ENCODE measurements at regions not wholly inside any gene's neighbourhood (a gene's known extent, or its start where the extent isn't known, plus 50 kb on each side); places are given as distances from the start of the nearest gene placed in this dataset.

- TF ChIP-seq CTCF (IDR thresholded peaks at IDR 0.05) (no peak), POLR2A (IDR thresholded peaks at IDR 0.05) (no peak)
These were observed 163.2 kb upstream of the TWIST2 start for GRCh38 chr2:238684362-238685326.

Measured in uterus (tissue), 2 donors.